Mesendoderm (in vitro differentiated cells): ENCODE measurements at regions not wholly inside any gene's neighbourhood (a gene's known extent, or its start where the extent isn't known, plus 50 kb on each side); places are given as distances from the start of the nearest gene placed in this dataset.

ENCODE experiments used
- DNase-seq: peaks from one replicate; pipeline ENCODE4 v3.0.0; 2013
- H2AK5ac ChIP-seq: 2 replicates; pipeline ENCODE4 v1.6.1; 2013; ENCODE audit warnings: low read length, inconsistent platforms
- H2BK120ac ChIP-seq: 2 replicates; pipeline ENCODE4 v1.6.1; 2013; ENCODE audit warnings: low read depth, mild to moderate bottlenecking, low read length, moderate library complexity, mixed read lengths
- H2BK15ac ChIP-seq: replicated peaks from 2 replicates; pipeline ENCODE4 v1.6.1; 2013; ENCODE audit warnings: low read depth, mild to moderate bottlenecking, moderate library complexity
- H2BK5ac ChIP-seq: 2 replicates; pipeline ENCODE4 v1.6.1; 2013; ENCODE audit warnings: low read length, inconsistent platforms
- H3K18ac ChIP-seq: 2 replicates; pipeline ENCODE4 v1.6.1; 2013; ENCODE audit warnings: mild to moderate bottlenecking, low read length, mixed read lengths
- H3K23ac ChIP-seq: one replicate; pipeline ENCODE4 v1.6.1; 2013; ENCODE audit warnings: low read length
- H3K27ac ChIP-seq: 2 replicates; pipeline ENCODE4 v1.5.1; 2013; ENCODE audit warnings: low read depth, mild to moderate bottlenecking, inconsistent platforms, low read length, moderate library complexity
- H3K27me3 ChIP-seq: 2 replicates; pipeline ENCODE4 v1.6.1; 2013; ENCODE audit warnings: low read length, control low read depth, mild to moderate bottlenecking, inconsistent platforms; ENCODE audit not compliant: insufficient read depth, poor library complexity
- H3K36me3 ChIP-seq: 2 replicates; pipeline ENCODE4 v1.6.1; 2013; ENCODE audit warnings: low read length, inconsistent platforms; ENCODE audit not compliant: control insufficient read depth, insufficient read depth
- H3K4ac ChIP-seq: one replicate; pipeline ENCODE4 v1.6.1; 2013; ENCODE audit warnings: low read depth, mild to moderate bottlenecking, low read length, moderate library complexity
- H3K4me1 ChIP-seq: 2 replicates; pipeline ENCODE4 v1.6.1; 2013; ENCODE audit warnings: low read depth, low read length, inconsistent platforms; ENCODE audit not compliant: control insufficient read depth
- H3K4me2 ChIP-seq: 2 replicates; pipeline ENCODE4 v1.6.1; 2013; ENCODE audit warnings: low read length
- H3K4me3 ChIP-seq: 2 replicates; pipeline ENCODE4 v1.5.1; 2013; ENCODE audit warnings: mild to moderate bottlenecking, low read length
- H3K56ac ChIP-seq: one replicate; pipeline ENCODE4 v1.6.1; 2013; ENCODE audit warnings: low read length
- H3K79me1 ChIP-seq: 2 replicates; pipeline ENCODE4 v1.6.1; 2013; ENCODE audit warnings: low read length, inconsistent platforms
- H3K79me2 ChIP-seq: 2 replicates; pipeline ENCODE4 v1.6.1; 2013; ENCODE audit warnings: mild to moderate bottlenecking, low read length; ENCODE audit not compliant: control insufficient read depth, insufficient read depth
- H3K9ac ChIP-seq: 2 replicates; pipeline ENCODE4 v1.6.1; 2013; ENCODE audit warnings: low read length, inconsistent platforms
- H4K5ac ChIP-seq: one replicate; pipeline ENCODE4 v1.6.1; 2013; ENCODE audit warnings: low read length
- H4K8ac ChIP-seq: one replicate; pipeline ENCODE4 v1.6.1; 2013; ENCODE audit warnings: low read depth, mild to moderate bottlenecking, control low read depth, low read length, moderate library complexity
- WGBS: extraction: QIAGEN DNeasy Blood & Tissue Kit; methylation state at CpG from one replicate; pipeline ENCODE4 v1.1.7; 2013; ENCODE audit warnings: low lambda C conversion rate, missing lambda C conversion rate; ENCODE audit not compliant: insufficient coverage; ENCODE audit errors: extremely low coverage; 5-methylcytosine and 5-hydroxymethylcytosine counted together

DNA sequence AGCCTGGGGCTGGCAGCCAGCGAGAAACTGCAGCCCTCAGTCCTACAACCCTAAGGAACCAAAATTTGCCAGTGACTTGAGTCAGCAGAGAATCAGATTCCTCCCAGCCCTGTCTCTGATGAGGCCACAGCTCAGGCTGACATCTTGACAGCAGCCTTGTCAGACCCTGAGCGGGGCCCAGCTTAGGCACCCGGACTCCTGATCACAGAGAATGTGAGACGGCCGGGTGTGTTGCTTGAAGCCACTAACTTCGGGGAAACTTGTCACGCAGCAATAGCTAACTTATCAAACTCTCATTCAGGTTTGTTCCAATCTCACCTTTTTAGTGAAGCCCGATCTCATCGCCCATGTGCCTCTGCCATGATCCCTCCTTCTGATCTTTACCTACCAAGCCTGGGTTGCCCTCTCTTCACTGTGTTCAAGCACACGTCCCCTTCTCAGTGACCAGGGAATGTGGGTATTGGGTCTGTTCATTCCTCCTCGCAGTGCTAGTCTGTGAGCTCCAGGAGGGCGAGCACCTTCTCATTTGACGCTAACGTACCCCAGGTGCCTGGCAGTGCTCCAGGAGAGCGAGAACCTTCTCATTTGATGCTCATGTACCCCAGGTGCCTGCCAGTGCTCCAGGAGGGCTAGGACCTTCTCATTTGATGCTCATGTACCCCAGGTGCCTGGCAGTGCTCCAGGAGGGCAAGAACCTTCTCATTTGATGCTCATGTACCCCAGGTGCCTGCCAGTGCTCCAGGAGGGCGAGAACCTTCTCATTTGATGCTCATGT, 280.7 kb downstream of the BRD1 start:
- no peak overlapping the region for H3K9ac ChIP-seq
- H3K27me3 ChIP-seq = no peaks in the 10 kb centered on the region
- no peak overlapping the region for H3K23ac ChIP-seq
- H3K4me3 ChIP-seq = no peak overlapping the region
- no peak overlapping the region for H2BK5ac ChIP-seq
- H2BK120ac ChIP-seq = no peak overlapping the region
- no peaks in the 10 kb centered on the region for H3K79me1 ChIP-seq
- WGBS = no CpG with 5 or more reads among the region's 16 CpGs
- no peaks in the 10 kb centered on the region for H3K79me2 ChIP-seq
- no peak overlapping the region for H2BK15ac ChIP-seq
- no peaks in the 10 kb centered on the region for H3K36me3 ChIP-seq
- H3K27ac ChIP-seq = no peak overlapping the region
- H3K56ac ChIP-seq = no peak overlapping the region
- H3K18ac ChIP-seq = no peak overlapping the region
- H3K4me1 ChIP-seq = no peaks in the 10 kb centered on the region
- DNase-seq = no peak
- H3K4ac ChIP-seq = no peak overlapping the region
- no peak overlapping the region for H4K8ac ChIP-seq
- no peak overlapping the region for H4K5ac ChIP-seq
- no peak overlapping the region for H3K4me2 ChIP-seq
- no peak overlapping the region for H2AK5ac ChIP-seq

DNA sequence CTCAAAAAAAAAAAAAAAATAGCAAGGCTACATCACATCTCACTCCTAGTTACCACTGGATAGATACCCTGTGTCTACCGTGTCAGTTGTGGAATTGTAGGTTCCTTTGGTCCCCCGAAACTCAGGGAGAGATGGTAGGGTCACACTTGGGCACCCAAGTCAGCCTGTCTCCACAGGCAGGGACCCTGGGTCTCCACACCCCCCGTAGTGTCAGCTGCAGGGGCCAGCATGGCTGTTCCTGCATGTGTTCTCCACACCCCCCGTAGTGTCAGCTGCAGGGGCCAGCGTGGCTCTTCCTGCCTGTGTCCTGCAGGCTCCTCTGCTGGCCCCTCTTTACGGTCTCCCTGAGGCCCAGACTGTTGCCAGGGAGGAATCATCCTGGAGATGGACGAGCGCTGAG, 282.1 kb downstream of the BRD1 start:
- no peak overlapping the region for H3K4ac ChIP-seq
- H3K9ac ChIP-seq = no peak overlapping the region
- no peak overlapping the region for H3K4me3 ChIP-seq
- no peaks in the 10 kb centered on the region for H3K27me3 ChIP-seq
- H4K8ac ChIP-seq = no peak overlapping the region
- WGBS = no CpG with 5 or more reads among the region's 8 CpGs
- H3K23ac ChIP-seq = no peak overlapping the region
- H4K5ac ChIP-seq = no peak overlapping the region
- no peak overlapping the region for H3K27ac ChIP-seq
- no peak overlapping the region for H2BK120ac ChIP-seq
- no peaks in the 10 kb centered on the region for H3K36me3 ChIP-seq
- H3K4me2 ChIP-seq = no peak overlapping the region
- H2BK15ac ChIP-seq = no peak overlapping the region
- no peak overlapping the region for H2AK5ac ChIP-seq
- H3K79me1 ChIP-seq = no peaks in the 10 kb centered on the region
- no peaks in the 10 kb centered on the region for H3K79me2 ChIP-seq
- no peak overlapping the region for H2BK5ac ChIP-seq
- H3K18ac ChIP-seq = no peak overlapping the region
- H3K4me1 ChIP-seq = no peaks in the 10 kb centered on the region
- no peak for DNase-seq
- no peak overlapping the region for H3K56ac ChIP-seq

DNA sequence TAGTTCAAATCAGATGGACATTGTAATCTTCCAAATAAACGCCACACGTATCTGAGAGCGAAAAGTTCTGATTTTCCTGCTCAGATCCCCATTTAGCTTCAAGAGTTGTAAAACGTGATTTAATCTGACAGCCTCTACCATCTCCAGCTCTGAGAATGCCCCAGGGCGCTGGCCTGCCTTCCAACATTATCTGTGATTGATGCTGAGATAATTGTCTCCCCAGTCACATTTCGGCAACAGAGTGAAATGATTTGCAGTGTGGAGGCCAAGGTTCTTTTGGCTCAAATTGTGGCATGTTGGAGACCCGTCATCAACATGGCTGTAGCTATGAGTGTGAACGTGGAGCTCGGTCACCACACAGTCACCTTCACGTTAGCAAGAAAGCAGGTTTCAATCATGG, 283.4 kb downstream of the BRD1 start:
- Histone ChIP-seq H3K56ac (no peak overlapping the region), H4K8ac (no peak overlapping the region), H3K4ac (no peak overlapping the region), H3K4me3 (no peak overlapping the region), H3K27me3 (no peaks in the 10 kb centered on the region), H2BK120ac (no peak overlapping the region), H3K4me1 (no peaks in the 10 kb centered on the region), H3K27ac (no peak overlapping the region), H3K79me1 (no peaks in the 10 kb centered on the region), H3K9ac (no peak overlapping the region), H3K36me3 (no peaks in the 10 kb centered on the region), H2BK5ac (no peak overlapping the region), H2BK15ac (no peak overlapping the region), H3K79me2 (no peaks in the 10 kb centered on the region), H3K23ac (no peak overlapping the region), H2AK5ac (no peak overlapping the region), H3K18ac (no peak overlapping the region), H3K4me2 (no peak overlapping the region), H4K5ac (no peak overlapping the region)
- DNase-seq = no peak
- WGBS = no CpG with 5 or more reads among the region's 10 CpGs

DNA sequence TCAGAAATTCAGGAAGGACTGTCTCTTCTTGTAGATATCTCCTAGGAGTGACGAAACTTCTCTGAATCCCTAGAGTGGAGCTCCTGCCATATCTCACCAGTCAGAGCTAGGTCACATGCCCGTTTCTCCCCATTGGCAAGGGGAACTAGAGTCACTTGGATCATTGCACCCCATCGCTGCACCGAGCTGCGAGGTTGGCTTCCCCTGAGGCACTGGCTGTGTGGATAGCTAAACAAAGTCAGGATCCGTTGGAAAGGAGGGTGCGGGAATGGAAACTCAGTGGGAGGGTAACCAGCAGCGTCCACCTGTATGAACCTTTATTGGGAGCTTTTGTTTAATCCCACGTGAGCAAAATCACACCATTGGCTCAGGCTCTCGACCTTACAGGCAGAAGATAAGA, 283.8 kb downstream of the BRD1 start:
- Histone ChIP-seq H3K4me2 (no peak overlapping the region), H2AK5ac (no peak overlapping the region), H3K27me3 (no peaks in the 10 kb centered on the region), H3K4me1 (no peaks in the 10 kb centered on the region), H4K5ac (no peak overlapping the region), H2BK15ac (no peak overlapping the region), H2BK120ac (no peak overlapping the region), H3K4me3 (no peak overlapping the region), H3K9ac (no peak overlapping the region), H3K4ac (no peak overlapping the region), H3K79me2 (no peaks in the 10 kb centered on the region), H4K8ac (no peak overlapping the region), H3K36me3 (no peaks in the 10 kb centered on the region), H3K23ac (no peak overlapping the region), H3K27ac (no peak overlapping the region), H3K79me1 (no peaks in the 10 kb centered on the region), H3K18ac (no peak overlapping the region), H3K56ac (no peak overlapping the region), H2BK5ac (no peak overlapping the region)
- no peak for DNase-seq
- no CpG with 5 or more reads among the region's 10 CpGs for WGBS

DNA sequence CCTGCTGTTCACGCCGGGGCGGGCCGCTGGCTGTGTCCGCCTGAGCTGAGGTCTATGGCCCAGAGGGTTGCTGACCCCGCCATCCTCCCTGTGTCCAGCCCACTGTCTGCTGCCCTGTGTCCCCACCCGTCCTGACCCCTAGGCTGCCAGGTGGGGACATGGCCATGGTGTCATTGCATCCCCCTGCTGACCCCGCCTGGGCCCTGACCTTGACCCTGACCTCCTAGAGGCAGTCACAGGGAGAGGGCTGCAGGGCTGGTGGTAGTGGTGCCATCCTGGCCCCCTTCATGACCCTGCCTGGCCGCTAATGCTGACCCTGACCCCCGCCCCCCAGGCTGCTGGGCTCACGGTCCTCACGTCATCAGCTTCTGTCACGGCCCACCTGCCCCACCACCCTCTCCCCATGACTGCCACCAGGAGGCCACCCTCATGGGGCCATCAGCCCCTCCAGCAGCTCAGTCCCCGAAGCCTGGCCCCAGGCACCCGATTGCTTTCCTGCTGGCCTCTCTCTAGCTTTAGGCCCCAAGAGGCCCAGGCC, 285.9 kb downstream of the BRD1 start:
- Histone ChIP-seq H4K5ac (no peak overlapping the region), H3K36me3 (no peaks in the 10 kb centered on the region), H3K27me3 (no peaks in the 10 kb centered on the region), H4K8ac (no peak overlapping the region), H3K79me1 (no peaks in the 10 kb centered on the region), H2BK5ac (no peak overlapping the region), H3K4me2 (no peak overlapping the region), H3K56ac (no peak overlapping the region), H2BK15ac (no peak overlapping the region), H3K9ac (no peak overlapping the region), H3K4me3 (no peak overlapping the region), H3K79me2 (no peaks in the 10 kb centered on the region), H3K23ac (no peak overlapping the region), H3K4me1 (no peaks in the 10 kb centered on the region), H3K27ac (no peak overlapping the region), H2BK120ac (no peak overlapping the region), H2AK5ac (no peak overlapping the region), H3K4ac (no peak overlapping the region), H3K18ac (no peak overlapping the region)
- no peak for DNase-seq
- no CpG with 5 or more reads among the region's 15 CpGs for WGBS
